GM12878 (cell line): ENCODE measurements at regions not wholly inside any gene's neighbourhood (a gene's known extent, or its start where the extent isn't known, plus 50 kb on each side); places are given as distances from the start of the nearest gene placed in this dataset.

Experiments used
- KLF5 ChIP-seq: fragments of 450-650 bp; IDR thresholded peaks from 2 replicates; pipeline ENCODE4 v1.6.1; 2014; ENCODE audit warnings: mild to moderate bottlenecking; ENCODE audit not compliant: partially characterized antibody
- POLR2A ChIP-seq: IDR thresholded peaks from 2 replicates; pipeline ENCODE4 v1.6.1; 2011; ENCODE audit warnings: low read depth, mild to moderate bottlenecking, low read length
- RAD51 ChIP-seq: fragments of 450-650 bp; IDR thresholded peaks from 2 replicates; pipeline ENCODE4 v1.6.1; 2016; ENCODE audit warnings: moderate library complexity, mild to moderate bottlenecking, inconsistent platforms
- YY1 ChIP-seq: IDR thresholded peaks from 2 replicates; pipeline ENCODE4 v1.6.1; 2011; ENCODE audit warnings: low read depth, mild to moderate bottlenecking, low read length
- TF ChIP-seq, protein P1 (sequence below), 3 experiments: IDR thresholded peaks in 2 of 3; conservative IDR thresholded peaks in 1 of 3; 2 replicates each; pipeline ENCODE4 v1.5.1; 2011; ENCODE audit warnings: low read depth in 3 of 3, low read length in 3 of 3, mild to moderate bottlenecking in 3 of 3, control low read depth in 2 of 3, moderate library complexity in 2 of 3, inconsistent platforms in 1 of 3, mixed read lengths in 1 of 3; ENCODE audit not compliant: control insufficient read depth in 2 of 3, insufficient read depth in 1 of 3; ENCODE audit errors: extremely low read depth in 1 of 3
- TF ChIP-seq, protein P2 (sequence below): fragments of 450-650 bp; IDR thresholded peaks from 2 replicates; pipeline ENCODE4 v1.6.1; 2014; ENCODE audit warnings: mild to moderate bottlenecking

DNA sequence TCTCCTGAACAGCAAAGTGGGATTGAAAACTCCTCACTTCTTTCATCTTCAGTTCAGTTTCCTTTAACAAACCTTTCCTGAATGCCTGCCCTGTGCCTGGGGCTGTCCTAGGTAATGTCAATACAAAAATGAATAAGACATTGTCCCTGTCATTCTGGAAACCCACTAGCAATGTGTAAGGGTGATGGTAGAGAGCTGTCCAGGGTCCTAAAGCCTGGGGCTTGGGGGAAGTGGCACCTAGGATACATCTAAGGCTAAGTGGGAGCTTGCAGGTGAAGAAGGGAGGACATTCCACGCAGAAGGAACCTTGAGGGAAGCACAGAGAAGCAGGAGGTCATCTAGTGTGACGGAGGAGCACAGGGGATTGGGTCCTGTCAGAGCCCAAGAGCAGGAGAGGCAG, 212.7 kb upstream of the PPP2R3A start:
- TF ChIP-seq KLF5 (no peak), POLR2A (no peak), RAD51 (no peak), YY1 (no peak)
- TF ChIP-seq, protein P1, sequence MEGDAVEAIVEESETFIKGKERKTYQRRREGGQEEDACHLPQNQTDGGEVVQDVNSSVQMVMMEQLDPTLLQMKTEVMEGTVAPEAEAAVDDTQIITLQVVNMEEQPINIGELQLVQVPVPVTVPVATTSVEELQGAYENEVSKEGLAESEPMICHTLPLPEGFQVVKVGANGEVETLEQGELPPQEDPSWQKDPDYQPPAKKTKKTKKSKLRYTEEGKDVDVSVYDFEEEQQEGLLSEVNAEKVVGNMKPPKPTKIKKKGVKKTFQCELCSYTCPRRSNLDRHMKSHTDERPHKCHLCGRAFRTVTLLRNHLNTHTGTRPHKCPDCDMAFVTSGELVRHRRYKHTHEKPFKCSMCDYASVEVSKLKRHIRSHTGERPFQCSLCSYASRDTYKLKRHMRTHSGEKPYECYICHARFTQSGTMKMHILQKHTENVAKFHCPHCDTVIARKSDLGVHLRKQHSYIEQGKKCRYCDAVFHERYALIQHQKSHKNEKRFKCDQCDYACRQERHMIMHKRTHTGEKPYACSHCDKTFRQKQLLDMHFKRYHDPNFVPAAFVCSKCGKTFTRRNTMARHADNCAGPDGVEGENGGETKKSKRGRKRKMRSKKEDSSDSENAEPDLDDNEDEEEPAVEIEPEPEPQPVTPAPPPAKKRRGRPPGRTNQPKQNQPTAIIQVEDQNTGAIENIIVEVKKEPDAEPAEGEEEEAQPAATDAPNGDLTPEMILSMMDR (IDR thresholded peaks at IDR 0.05 in 2 of 3, conservative IDR thresholded peaks at IDR 0.05 in 1 of 3; ENCODE audit: control insufficient read depth in 2 of 3, extremely low read depth in 1 of 3, insufficient read depth in 1 of 3, low read depth in 3 of 3, low read length in 3 of 3): no peak
- TF ChIP-seq, protein P2, sequence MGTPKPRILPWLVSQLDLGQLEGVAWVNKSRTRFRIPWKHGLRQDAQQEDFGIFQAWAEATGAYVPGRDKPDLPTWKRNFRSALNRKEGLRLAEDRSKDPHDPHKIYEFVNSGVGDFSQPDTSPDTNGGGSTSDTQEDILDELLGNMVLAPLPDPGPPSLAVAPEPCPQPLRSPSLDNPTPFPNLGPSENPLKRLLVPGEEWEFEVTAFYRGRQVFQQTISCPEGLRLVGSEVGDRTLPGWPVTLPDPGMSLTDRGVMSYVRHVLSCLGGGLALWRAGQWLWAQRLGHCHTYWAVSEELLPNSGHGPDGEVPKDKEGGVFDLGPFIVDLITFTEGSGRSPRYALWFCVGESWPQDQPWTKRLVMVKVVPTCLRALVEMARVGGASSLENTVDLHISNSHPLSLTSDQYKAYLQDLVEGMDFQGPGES: no peak
